Right renal cortex interstitium (tissue), 3 donors: ENCODE measurements at regions not wholly inside any gene's neighbourhood (a gene's known extent, or its start where the extent isn't known, plus 50 kb on each side); places are given as distances from the start of the nearest gene placed in this dataset.

ENCODE experiments used
- DNase-seq, 3 donors: peaks; one replicate each; pipeline ENCODE4 v3.0.0-alpha.2; 2013; ENCODE audit warnings: low read depth in 3 of 3, low spot score in 2 of 3

DNA sequence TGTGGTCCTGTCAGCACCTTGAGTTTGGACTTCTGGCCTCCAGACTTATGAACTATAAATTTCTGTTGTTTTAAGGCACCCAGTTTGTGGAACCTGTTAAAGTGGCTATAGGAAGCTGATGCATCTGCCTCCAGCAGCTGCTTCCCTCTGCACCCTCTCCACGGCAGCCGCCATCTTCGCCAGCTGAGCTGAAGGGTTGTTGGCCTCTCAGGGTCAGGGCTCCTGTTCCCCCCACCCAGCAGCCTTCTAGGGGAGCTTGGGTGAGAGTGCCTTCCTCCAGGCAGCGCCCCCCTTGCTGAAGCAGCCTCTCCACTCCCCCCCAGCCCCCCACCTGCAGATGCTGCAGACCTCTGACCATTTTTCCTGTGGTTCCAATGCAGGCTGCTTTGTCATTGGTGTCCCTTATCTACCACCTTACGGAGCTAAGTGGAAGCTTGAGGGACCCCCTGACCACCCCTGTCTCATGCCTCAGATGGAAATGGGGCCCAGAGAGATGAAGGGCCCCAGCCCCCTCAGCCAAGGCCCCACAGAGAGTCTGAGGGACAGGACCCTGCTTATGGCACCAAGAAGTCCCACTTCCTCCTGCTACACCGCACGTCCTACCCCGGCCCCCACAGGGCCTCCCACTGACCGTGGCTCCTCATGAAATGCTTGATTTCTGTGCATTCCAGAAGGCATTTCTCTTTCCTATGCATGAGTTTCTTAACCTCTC, 61.4 kb upstream of the TLE3 start:
- DNase-seq = no peak

DNA sequence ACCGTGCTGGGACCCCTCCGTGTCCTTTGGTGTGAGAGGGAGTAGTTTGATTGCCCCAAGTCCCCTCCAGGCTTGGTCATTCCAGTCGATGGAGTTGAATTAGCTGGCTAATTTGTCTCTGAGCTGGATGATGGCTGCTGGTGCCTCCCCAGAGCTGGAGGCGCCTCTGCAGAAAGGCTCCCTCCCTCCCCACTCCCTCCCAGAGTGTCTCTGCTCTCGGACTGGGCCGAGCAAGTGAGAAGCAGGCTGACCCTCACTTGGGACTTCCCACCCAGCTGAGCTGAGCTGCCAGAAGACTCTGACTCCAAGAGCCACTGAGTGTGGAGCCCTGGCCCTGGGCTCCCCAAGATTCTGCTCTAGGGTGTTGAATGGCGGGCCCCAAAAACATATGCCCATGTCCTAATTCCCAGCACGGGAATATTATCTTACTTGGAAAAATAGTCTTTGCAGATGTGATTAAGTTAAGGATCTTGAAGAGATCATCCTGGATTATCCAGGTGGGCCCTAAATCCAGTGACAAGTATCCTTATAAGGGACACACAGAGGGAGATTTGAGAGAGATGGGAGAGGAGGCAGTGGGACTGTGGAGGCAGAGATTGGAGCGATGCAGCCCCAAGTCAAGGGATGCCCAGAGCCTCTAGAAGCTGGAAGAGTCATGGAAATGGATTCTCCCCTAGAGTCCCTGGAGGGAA, 60.7 kb upstream of the TLE3 start:
- no peak for DNase-seq

DNA sequence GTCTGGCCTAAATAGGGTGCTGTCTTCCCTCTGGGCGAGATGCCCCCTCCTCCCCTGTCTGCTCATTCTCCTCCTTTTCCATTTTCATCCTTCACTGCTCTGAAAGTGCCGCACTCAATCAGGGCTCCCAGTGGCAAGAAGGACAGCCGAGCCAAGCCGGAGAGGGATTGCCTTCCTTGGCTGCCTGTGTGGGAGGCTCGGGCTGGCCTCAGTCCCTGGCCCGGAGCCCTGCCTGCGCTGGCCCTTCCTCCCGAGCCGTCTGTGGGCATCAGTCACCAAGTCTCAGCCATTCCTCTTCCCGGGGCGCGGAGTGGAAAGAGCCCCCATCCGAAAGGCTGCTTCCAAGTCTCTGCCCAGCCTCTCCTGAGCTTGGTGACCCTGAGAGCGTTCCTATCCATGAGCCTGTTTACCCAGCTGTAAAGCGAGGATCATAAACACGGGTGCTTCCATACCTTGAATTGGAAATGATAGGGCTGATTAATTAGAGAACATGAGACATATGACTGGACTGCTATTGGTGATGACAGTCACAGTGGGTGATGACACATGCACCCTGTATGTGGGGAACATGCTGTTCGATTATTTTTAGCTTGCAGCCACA, 59.1 kb upstream of the TLE3 start:
- DNase-seq = no peak

DNA sequence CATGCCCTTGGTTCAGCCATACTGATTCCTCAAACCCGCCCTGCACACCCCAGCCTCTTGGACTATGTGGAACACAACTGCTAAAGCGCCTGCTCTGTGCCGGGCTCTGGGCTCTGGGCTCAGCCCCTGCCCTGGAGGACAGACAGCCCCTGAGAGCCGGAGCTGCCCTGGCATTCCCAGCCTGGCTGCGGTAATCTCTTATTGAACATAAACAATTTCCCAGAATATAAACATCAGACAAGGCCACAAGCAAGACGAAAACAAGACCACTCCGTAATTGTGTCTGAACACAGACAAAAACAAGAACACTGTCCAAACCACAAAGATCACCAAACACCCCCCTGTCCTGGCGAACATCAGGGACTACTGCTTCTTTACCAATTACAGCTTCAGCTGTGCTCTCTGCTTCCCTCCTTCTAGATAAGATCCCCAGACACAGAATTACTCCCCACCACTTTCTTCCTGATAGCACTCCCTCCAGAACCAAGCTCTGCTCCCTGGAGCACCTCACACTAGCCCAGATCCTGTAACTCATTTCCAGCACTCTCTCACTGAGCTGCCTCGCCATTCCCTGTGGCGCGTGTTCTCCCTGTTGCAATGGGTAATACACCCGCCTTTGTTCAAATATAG, 57.1 kb upstream of the TLE3 start:
- no peak for DNase-seq

DNA sequence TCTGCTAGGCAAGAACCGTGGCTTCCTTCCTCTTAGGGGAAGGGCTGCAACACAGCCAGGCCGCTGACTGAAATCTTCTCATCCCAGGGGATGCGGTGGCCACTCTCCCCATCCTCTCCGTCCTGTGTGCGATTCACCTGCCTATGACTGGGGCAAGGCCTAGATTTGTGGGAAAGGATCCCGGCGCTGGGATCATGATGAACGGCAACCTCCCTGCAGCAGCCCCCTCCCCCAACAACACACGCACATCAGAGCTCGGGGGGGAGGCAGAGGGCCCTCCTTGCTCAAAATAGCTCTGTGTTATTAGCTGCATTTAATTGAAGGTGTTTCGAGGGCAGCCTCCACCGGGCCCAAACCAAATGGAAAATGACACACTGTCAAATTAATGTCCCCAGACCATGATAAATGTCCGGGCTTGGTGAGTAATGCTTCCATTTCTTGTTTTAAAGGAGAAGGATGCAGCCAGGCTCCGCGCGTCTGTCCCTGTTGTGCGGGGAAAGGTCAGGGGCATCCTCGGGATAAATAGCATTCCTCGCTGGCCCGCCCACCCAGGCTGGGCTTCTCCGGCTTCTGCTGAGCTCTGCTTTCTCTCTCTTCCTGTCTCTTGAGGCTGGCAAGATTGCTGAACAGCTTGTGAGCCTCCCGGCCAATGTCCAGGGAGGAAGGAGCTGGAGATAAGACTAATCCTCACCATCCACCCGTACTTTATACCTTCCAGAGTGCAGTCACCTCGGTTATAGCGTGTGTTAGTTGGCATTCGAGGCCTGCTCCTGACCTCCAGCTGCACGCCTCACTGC, 56.4 kb upstream of the TLE3 start:
- DNase-seq = no peak

DNA sequence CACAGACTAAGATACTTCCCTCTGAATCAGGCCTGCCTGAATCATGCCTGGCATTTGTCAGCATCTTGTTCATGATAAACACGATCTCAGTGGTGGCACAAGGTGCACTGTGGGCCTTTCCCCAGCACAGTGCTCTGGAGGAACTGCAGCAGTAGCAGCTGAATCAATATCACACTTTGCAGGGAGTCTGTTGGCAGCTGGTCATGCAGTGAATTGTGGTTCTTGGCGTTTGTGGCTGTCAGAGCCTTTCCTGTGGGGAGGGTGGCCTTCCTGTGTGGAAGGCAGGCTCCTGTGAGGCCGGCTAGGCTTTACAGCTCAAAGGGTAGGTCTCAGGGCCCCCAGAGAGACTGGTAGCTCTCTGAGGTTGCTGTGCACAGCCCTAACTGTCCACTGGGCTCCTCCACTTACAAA, 54.4 kb upstream of the TLE3 start:
- DNase-seq = no peak

DNA sequence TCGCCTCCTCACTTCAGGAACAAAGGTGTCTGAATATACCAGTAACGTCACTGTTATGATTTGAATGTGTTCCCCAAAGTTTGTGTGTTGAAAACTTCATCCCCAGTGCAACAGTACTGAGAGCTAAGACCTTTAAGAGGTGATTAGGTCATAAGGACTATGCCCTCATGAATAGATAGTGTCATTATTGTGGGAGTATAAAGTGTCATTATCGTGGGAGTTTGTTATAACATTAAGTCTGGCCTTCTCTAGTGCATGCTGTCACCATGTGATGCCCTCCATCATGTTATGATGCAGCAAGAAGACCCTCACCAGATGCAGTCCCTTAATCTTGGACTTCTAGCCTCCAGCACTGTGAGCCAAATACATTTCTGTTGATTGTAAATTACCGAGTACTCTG, 53.7 kb upstream of the TLE3 start:
- no peak for DNase-seq

DNA sequence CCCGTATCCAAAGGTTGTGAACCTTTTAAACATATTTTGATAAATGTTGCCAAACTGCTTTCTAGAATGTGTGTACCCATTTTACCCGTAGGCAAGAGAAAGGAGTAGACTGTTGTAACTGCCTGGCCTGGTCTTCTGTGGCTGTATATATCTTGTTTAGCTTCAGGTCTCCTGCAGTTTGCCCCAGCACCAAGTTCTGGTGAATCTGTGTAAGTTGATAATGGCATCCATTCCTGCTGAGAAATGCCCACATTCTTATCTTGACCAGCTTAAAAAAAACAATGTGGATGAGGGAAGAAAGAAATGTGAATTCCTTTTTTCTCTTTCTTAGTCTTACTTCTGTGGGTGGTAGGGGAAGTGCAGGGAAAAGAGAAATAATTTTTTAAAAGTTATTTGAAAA, 53.3 kb upstream of the TLE3 start:
- no peak for DNase-seq

DNA sequence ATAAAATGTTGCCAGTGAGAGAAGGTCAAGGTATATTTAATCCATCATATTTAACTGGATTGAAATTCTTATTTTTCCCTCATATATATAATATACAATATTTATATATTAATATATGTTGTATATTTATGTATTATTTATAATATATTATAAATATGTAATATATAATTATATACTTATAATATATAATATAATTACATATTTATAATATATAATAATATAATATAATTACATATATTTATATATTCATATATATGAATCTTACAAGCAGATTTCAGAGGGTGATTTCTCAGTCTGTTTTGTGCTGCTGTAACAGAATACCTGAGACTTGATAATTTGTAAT, 52.7 kb upstream of the TLE3 start:
- no peak for DNase-seq

DNA sequence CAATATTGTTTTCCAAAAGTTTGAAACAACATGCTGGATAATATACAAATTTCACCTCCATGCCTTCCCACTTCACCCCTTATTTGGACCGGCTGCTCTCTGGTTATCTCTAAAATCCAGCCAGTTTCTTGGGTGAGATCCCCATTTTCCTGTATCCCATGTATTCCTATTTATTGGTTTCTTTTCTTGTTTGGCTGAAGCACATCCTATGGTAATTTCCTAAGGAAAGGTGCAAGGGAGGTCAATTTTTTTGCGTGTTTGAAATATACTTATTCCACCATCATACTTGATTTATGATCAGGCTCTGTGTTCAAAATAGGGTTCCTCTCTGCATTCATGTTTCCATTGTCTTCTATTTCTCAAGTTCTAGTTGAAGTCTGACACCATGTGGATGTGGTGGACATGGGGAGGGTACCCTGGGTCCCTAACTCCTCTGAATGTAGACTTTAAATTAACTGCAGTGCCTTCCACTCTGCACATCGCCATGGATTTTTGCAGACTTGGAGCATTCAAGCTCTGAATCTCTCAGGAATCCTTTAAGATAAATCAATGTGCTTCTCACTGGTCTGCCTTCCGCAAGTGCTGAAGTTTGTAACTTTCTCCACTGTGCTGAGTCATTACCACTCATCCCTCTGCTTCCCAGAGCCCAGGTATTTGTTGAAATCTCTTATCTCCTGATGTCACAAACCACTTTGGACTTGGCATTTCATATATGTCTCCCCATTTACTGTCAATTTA, 52.1 kb upstream of the TLE3 start:
- no peak for DNase-seq

DNA sequence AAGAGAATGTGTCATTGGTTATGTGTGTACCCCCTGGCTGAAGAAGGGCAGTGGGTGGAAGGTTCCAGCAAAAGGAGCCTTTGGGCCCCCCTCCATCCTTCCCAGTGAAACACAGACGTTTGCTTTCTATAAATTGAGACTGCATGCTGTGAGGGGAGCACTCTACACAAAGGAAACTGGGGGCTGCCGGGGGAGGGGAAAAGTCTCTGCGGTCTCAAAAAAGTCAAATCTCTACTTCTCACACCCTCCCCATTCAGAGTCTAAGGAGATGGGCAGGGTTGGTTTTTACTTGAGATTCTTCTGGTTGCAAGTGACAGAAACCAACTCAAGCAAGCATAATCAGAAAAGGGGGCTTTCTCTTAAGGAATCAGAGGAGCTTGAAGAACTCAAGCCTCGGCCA, 50.1 kb upstream of the TLE3 start:
- no peak for DNase-seq
